ENCODE measurements at regions not wholly inside any gene's neighbourhood (a gene's known extent, or its start where the extent isn't known, plus 50 kb on each side); places are given as distances from the start of the nearest gene placed in this dataset.

- no peak for DNase-seq (ENCODE audit: low read depth)
Observed at GRCh38 chr7:47043304-47043703, 538.6 kb downstream of the TNS3 start.

GRCh38 chr7:47042669-47043068 lies 539.2 kb downstream of the TNS3 start:
- DNase-seq (ENCODE audit: low read depth), result no peak

- no peak for DNase-seq (ENCODE audit: low read depth)
Observed at GRCh38 chr7:47040795-47041347, 541.0 kb downstream of the TNS3 start.

- peak; percentile 43 for DNase-seq (ENCODE audit: low read depth)
Observed at GRCh38 chr7:47039904-47040303, 542.0 kb downstream of the TNS3 start.

- no peak for DNase-seq (ENCODE audit: low read depth)
Observed at GRCh38 chr7:47039089-47039648, 542.7 kb downstream of the TNS3 start.

DNA sequence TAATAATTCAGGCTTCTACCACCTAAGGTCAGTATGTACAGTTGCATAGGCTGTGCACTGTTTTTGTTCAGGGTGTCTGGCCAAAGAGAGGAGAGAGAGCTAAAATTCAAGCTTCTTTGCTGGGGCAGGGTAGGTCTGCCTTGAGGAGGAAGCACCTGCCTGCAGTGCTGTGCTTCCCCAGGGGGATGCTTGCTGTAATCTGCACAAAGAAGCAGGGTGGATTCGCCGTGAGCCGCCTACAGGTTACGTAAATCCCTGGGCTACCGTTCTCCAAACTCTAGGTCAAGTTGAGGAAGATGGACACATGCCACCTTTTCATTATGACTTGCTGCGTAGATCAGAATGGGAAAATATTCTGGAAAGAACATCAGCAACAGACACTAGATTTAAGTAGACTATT lies 543.3 kb downstream of the TNS3 start:
- DNase-seq (ENCODE audit: low read depth), result no peak

DNA sequence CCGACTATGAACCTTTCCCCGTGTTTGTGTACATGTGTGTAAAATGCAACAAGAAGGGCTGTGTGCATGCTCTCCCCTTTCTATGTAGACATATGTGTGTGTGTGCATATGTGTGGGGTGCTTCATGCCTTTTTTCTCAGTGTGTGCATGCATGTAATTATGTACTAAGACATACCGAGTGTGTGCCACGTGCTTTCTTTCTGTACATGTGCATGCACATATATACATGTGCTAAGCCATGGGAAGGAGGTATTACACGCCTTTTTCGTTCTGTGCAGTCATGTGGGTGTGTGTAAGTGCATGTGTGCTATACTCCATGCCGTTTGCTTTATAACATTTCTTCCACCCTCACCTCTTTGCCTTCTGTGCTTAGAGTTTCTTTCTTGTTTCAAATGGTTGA lies 544.3 kb downstream of the TNS3 start:
- DNase-seq (ENCODE audit: low read depth), result no peak

- DNase-seq (ENCODE audit: low read depth), result no peak
Observed at GRCh38 chr7:47036909-47037308, 545.0 kb downstream of the TNS3 start.

DNA sequence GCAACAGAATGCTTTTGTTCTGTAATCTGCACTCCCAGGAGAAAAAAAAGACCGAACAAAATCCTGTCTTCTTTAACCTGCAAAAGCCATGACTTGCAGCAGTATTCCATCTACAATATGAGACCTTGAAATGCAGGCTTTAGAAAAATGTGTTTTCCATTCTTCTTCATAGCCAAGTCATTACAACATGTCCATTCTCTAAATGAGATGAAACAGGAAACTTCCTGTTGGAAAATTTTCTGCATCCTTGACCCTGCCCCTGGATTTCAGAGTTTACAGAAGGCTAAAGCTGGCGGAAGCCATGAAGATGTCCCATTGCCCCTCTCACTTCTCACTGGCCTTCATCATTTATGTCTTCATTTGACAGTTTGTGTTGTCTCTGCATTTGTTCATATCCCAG lies 546.4 kb downstream of the TNS3 start:
- DNase-seq (ENCODE audit: low read depth), result no peak

DNA sequence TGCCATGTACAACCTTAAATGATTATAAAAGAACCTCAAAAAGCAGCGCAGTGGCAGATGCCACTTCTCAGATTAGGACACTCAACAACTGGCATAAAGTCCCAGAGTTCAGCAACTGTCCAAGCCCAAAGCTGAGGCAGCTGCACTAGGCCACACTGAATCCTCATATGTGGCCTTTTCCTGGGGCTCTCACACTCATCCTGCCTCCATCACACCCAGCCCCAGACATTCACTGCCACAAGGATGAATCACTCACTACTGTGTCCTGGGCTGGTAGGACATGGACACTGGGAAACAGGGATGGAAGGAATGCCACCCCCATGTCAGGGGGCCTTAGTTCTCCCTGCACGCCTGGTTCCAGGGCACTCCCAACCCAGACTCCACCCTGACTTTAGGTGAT lies 547.7 kb downstream of the TNS3 start:
- no peak for DNase-seq (ENCODE audit: low read depth)

GRCh38 chr7:47032536-47032908 lies 549.4 kb downstream of the TNS3 start:
- DNase-seq (ENCODE audit: low read depth), result no peak

GRCh38 chr7:47031786-47032535 lies 550.0 kb downstream of the TNS3 start:
- no peak for DNase-seq (ENCODE audit: low read depth)

GRCh38 chr7:47028284-47028683 lies 553.6 kb downstream of the TNS3 start:
- DNase-seq (ENCODE audit: low read depth), result no peak

GRCh38 chr7:47027695-47028240 lies 554.1 kb downstream of the TNS3 start:
- DNase-seq (ENCODE audit: low read depth), result no peak

- DNase-seq (ENCODE audit: low read depth), result no peak
Observed at GRCh38 chr7:47026780-47027361, 555.0 kb downstream of the TNS3 start.

DNA sequence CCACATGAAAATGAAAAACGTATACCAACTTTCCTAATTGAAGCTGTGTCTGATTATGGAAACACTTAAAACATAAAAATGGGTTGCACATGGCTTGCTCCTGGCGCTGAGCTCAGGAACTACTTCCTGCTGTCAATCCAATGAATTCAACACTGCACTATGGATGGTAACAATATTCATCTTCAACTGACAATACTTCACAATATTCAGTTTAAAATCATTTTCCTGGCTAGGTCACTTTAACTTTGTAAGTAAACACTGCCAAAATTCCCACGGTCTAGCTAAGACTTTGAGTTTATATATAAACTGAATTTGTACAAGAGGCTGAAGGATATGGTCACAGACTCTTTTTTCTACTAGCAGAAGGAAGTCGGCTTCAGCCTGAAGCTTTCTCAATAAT lies 556.9 kb downstream of the TNS3 start:
- DNase-seq (ENCODE audit: low read depth), result no peak

DNA sequence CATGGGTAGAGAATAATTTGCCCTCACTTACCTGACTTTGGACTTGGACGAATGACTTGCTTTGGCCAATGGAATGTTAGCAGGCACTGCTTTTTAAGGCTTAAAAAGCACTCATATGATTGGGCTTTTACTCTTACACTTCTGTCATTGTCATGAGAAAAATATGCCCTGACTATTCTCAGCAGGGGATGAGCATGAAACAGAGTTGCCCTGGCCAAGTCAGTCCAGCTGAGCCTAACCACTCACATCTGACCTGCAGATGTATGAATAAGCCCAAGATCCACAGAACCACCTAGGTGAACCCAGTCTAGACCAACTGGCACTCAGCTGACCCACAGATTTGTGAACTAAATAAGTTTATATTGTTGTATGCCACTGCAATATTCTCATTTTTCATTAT lies 573.5 kb downstream of the TNS3 start:
- DNase-seq (ENCODE audit: low read depth), result no peak

DNA sequence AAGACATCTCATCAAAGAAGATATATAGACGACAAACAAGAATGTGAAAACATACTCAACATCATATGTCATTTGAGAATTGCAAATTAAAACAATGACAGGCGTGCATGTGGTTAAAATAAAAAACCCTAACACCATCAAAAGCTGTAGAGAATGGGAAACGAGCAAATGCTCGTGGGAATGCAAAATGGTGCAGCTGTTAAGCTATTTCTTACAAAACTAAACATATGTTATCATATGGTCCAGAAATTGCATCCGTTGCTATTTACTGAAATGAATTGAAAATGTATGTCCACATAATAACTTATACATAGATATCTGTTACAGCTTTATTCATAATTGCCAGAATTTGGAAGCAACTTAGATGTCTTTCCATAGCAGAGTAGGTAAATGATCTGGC lies 574.4 kb downstream of the TNS3 start:
- DNase-seq (ENCODE audit: low read depth), result no peak

DNA sequence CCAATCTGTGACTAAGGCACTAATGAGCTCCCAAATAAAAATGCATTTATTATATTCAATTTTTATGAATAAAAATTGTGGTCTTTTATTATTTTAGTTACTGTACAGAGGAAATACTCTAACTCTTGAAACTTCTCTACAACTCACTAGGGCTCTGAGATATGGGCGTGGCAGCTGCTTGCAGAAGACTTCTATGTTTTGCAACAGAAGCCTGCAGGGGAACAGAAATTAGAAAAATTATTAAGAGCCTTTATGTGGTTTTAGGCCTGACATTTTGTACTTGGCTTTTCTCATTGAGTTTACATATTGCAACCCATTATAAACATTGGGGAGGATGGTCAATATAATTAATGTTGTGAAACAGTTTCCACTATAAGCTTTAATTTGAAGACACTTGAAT lies 581.4 kb downstream of the TNS3 start:
- peak; percentile 3 for DNase-seq (ENCODE audit: low read depth)

DNA sequence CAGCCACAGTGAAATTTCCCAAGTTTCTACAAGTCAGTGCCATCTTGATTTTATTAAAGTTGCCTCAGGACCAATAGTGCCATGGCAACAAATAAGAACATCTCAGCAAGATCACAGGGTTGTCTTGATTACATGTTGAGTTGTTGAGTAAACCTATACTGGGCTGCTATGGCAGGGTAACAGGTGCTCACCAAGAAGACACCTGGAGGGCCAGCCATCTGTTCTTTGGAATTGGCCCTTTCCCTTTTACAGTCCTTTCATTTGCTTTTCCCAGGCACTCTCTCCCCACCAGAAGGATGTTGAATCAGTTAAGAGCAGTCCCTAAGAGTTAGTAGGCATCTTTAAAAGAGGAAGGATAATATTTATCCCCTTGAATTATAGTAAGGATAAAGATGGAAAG lies 582.0 kb downstream of the TNS3 start:
- DNase-seq (ENCODE audit: low read depth), result no peak

GRCh38 chr7:46996972-46997371 lies 584.9 kb downstream of the TNS3 start:
- DNase-seq (ENCODE audit: low read depth), result no peak

GRCh38 chr7:46993396-46993795 lies 588.5 kb downstream of the TNS3 start:
- DNase-seq (ENCODE audit: low read depth), result no peak

DNA sequence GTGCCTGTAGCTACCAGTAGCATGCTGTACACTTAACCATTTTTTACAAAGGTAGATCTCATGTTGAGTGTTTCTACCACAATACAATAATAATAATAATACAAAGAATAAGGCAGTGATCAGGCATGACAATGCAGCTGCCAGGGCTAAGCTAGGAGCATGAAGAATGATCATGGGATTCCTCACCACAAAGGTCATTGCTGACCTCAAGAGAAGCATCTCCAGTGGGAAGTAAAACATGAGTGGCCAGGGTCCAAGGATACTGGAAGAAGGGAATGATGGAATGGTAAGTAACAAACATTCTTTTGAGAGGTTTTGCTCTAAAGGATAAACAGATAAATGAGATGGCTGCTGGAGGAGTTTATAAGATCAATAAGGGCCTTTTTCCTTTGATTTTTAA lies 591.1 kb downstream of the TNS3 start:
- DNase-seq (ENCODE audit: low read depth), result no peak

All from fibroblast of the conjunctiva (primary cell).